K562 (cell line): ENCODE measurements at regions not wholly inside any gene's neighbourhood (a gene's known extent, or its start where the extent isn't known, plus 50 kb on each side); places are given as distances from the start of the nearest gene placed in this dataset.

Experiments used
- ATAC-seq: fragments of 200-7000 bp; cut with Tn5 transposase; 3 replicates; pipeline ENCODE4 v1.9.1; 2020; ENCODE audit warnings: moderate library complexity
- BruUV-seq: library from RNA; stranded (reverse); fragments of 400-500 nt; replicated peaks from 2 replicates; lab custom pipeline; 2021; lab: Mats Ljungman, UMichigan
- CTCF ChIA-PET: fragments of 300-600 bp; formaldehyde crosslinking; extraction: SDS; loops from one replicate; lab custom pipeline; 2021; ENCODE audit warnings: low intra/inter-chr PET ratio; lab: Yijun Ruan, JAX
- POLR2A ChIA-PET: fragments of 300-600, 350-650 bp; sonication (Branson Sonifier 250); formaldehyde crosslinking; extraction: SDS; loops from one replicate; lab custom pipeline; 2021; ENCODE audit warnings: antibody characterized with exemption, inconsistent platforms; lab: Yijun Ruan, JAX
- DNase-seq, 4 experiments: peaks; one replicate each; pipeline versions ENCODE4 v3.0.0 to v3.0.0-alpha.2; 2011 to 2018; ENCODE audit warnings: low spot score in 3 of 4, mixed read lengths in 3 of 4; ENCODE audit errors: extremely low read depth in 1 of 4
- FAIRE-seq: peaks from 2 replicates; lab custom pipeline; 2011; peaks lifted over from hg19 to GRCh38; lab: Jason Lieb, UNC
- H2AFZ ChIP-seq: 2 replicates; pipeline ENCODE4 v1.6.0; 2011; ENCODE audit warnings: low read depth, low read length, control low read depth, inconsistent platforms
- H3K27ac ChIP-seq: fragments of 200-600 bp; 3 replicates; pipeline ENCODE4 v1.8.0; 2011; ENCODE audit warnings: low read depth, mild to moderate bottlenecking, control low read depth, inconsistent platforms, low read length, moderate library complexity, mixed read lengths; ENCODE audit errors: extremely low read depth
- H3K27me3 ChIP-seq, 2 experiments: fragments of 300-600 bp in 1 of 2; 2 replicates in 1 of 2; 3 replicates in 1 of 2; pipeline versions ENCODE4 v1.6.0 to v1.8.0; 2011; ENCODE audit warnings: inconsistent platforms in 2 of 2, low read length in 2 of 2, mild to moderate bottlenecking in 1 of 2, mixed read lengths in 1 of 2, moderate library complexity in 1 of 2; ENCODE audit not compliant: control insufficient read depth in 2 of 2, insufficient read depth in 2 of 2
- H3K36me3 ChIP-seq: fragments of 300-600 bp; 3 replicates; pipeline ENCODE4 v1.8.0; 2011; ENCODE audit warnings: mild to moderate bottlenecking, low read length, inconsistent platforms; ENCODE audit not compliant: control insufficient read depth, insufficient read depth
- H3K4me1 ChIP-seq, 2 experiments: fragments of 200-600 bp in 1 of 2; replicated peaks in 1 of 2; 2 replicates in 1 of 2; 3 replicates in 1 of 2; pipeline versions ENCODE4 v1.5.1 to v1.8.0; 2011; ENCODE audit warnings: inconsistent platforms in 2 of 2, low read length in 2 of 2, mild to moderate bottlenecking in 1 of 2, mixed read lengths in 1 of 2, moderate library complexity in 1 of 2; ENCODE audit not compliant: control insufficient read depth in 2 of 2, insufficient read depth in 2 of 2
- H3K4me2 ChIP-seq: 2 replicates; pipeline ENCODE4 v1.6.1; 2011; ENCODE audit warnings: low read length, control low read depth, inconsistent platforms, mixed read lengths; ENCODE audit not compliant: insufficient read depth
- H3K4me3 ChIP-seq: fragments of 200-600 bp; sonication (generic), shearing (Covaris generic); 2 replicates; pipeline ENCODE4 v1.5.1; 2016; ENCODE audit warnings: control low read depth, inconsistent platforms
- H3K79me2 ChIP-seq: fragments of 200-600 bp; 3 replicates; pipeline ENCODE4 v1.8.0; 2011; ENCODE audit warnings: low read length, inconsistent platforms; ENCODE audit not compliant: control insufficient read depth, insufficient read depth
- H3K9ac ChIP-seq, 2 experiments: 2 replicates each; pipeline versions ENCODE4 v1.6.0 to v1.6.1; 2011; ENCODE audit warnings: low read depth in 2 of 2, low read length in 2 of 2, control low read depth in 1 of 2, inconsistent platforms in 1 of 2, mild to moderate bottlenecking in 1 of 2, mixed read lengths in 1 of 2; ENCODE audit not compliant: insufficient read depth in 1 of 2
- H3K9me1 ChIP-seq: one replicate; pipeline ENCODE4 v1.6.0; 2011; ENCODE audit warnings: inconsistent platforms, mild to moderate bottlenecking, low read length, moderate library complexity; ENCODE audit not compliant: control insufficient read depth, insufficient read depth
- H3K9me3 ChIP-seq: replicated peaks from 2 replicates; pipeline ENCODE4 v1.5.1; 2011; ENCODE audit warnings: low read depth, low read length, inconsistent platforms; ENCODE audit not compliant: control insufficient read depth, insufficient read depth
- H4K20me1 ChIP-seq: replicated peaks from 2 replicates; pipeline ENCODE4 v1.6.1; 2011; ENCODE audit warnings: low read length, inconsistent platforms, mixed read lengths; ENCODE audit not compliant: control insufficient read depth, insufficient read depth
- ATF1 ChIP-seq, 2 experiments: fragments of 450-650 bp in 1 of 2; IDR thresholded peaks; 2 replicates each; pipeline ENCODE4 v1.6.1; 2016; ENCODE audit warnings: missing compliant biosample characterization in 1 of 2, missing genetic modification characterization in 1 of 2
- ETS1 ChIP-seq: conservative IDR thresholded peaks from 2 replicates; pipeline ENCODE4 v1.6.1; 2011; ENCODE audit warnings: low read depth, mild to moderate bottlenecking, low read length; ENCODE audit not compliant: control insufficient read depth
- EWSR1 ChIP-seq: fragments of 450-650 bp; IDR thresholded peaks from 2 replicates; pipeline ENCODE4 v1.6.1; 2018; ENCODE audit warnings: borderline replicate concordance, mild to moderate bottlenecking, low read depth, moderate library complexity; ENCODE audit not compliant: partially characterized antibody
- HEY1 ChIP-seq: fragments of 250-450 bp; sonication (Bioruptor Pico); IDR thresholded peaks from 2 replicates; pipeline ENCODE4 v1.5.0; 2020; ENCODE audit warnings: mild to moderate bottlenecking, moderate library complexity, borderline replicate concordance
- ZEB2 ChIP-seq: fragments of 450-650 bp; IDR thresholded peaks from 2 replicates; pipeline ENCODE4 v1.6.1; 2016
- WGBS: fragments of 100-300 bp; shearing (Covaris generic); methylation state at CpG from one replicate; pipeline ENCODE4 v1.1.6; 2016; ENCODE audit warnings: low coverage, mixed read lengths; ENCODE audit not compliant: insufficient coverage; ENCODE audit errors: missing lambda C conversion rate; 5-methylcytosine and 5-hydroxymethylcytosine counted together
- in situ Hi-C: fragments of 300-500 bp; cut with MboI; formaldehyde crosslinking; loops from 4 replicates; pipeline ENCODE4 v1.15.0; 2018; ENCODE audit warnings: inconsistent platforms, mixed read lengths
- intact Hi-C: fragments of 100-400 bp; cut with micrococcal nuclease; formaldehyde crosslinking; loops from 2 replicates; pipeline ENCODE4 v1.14.2; 2022

- Histone ChIP-seq H3K4me3 (no peak overlapping the region), H3K27ac (no peak overlapping the region), H2AFZ (no peak overlapping the region), H3K9ac (no peak overlapping the region), H3K27me3 (no peaks in the 10 kb centered on the region)
- ChIA-PET CTCF (no interaction called here), POLR2A (no interaction called here)
- intact Hi-C loops (no loop called here), in situ Hi-C loops (no loop called here)
- ATAC-seq (no peak), FAIRE-seq (no peak), DNase-seq (no peak)
- BruUV-seq, result no TSS peak
- no peak for TF ChIP-seq ETS1
- no peak for TF ChIP-seq ATF1 (CRISPR knock-in tag; IDR thresholded peaks at IDR 0.05)
- no peak for TF ChIP-seq ATF1 (tag; IDR thresholded peaks at IDR 0.05)
- TF ChIP-seq, all 486 proteins: peak for 0
- H3K9me1 ChIP-seq, result no peaks in the 10 kb centered on the region
- H3K4me1 ChIP-seq, result no peaks in the 10 kb centered on the region
- no peaks in the 10 kb centered on the region for H3K36me3 ChIP-seq
- H3K4me2 ChIP-seq, result no peak overlapping the region
- no peaks in the 10 kb centered on the region for H3K79me2 ChIP-seq
- WGBS, result 0% methylated on average over 2 of the region's 2 CpGs
- H4K20me1 ChIP-seq, result no peaks in the 10 kb centered on the region
- no peaks in the 10 kb centered on the region for H3K9me3 ChIP-seq
Observed at GRCh38 chr5:84696651-84697050, 312.0 kb upstream of the EDIL3 start.

GRCh38 chr5:84695330-84695729 is 310.6 kb upstream of the EDIL3 start:
- intact Hi-C loops, result no loop called here
- ChIA-PET CTCF (no interaction called here), POLR2A (interaction anchor here (0.7 kb wide), 1 partner anchor 162 kb away, joined by 6 read pairs; no protein-coding TSS in a partner anchor)
- Histone ChIP-seq H2AFZ (no peak overlapping the region), H3K4me2 (no peak overlapping the region), H3K4me3 (no peak overlapping the region), H3K27ac (no peak overlapping the region), H3K27me3 (no peaks in the 10 kb centered on the region), H3K9me1 (no peaks in the 10 kb centered on the region), H3K4me1 (no peaks in the 10 kb centered on the region), H3K9me3 (no peaks in the 10 kb centered on the region), H3K79me2 (no peaks in the 10 kb centered on the region), H3K9ac (no peak overlapping the region), H4K20me1 (no peaks in the 10 kb centered on the region), H3K36me3 (no peaks in the 10 kb centered on the region)
- DNase-seq (no peak), FAIRE-seq (no peak), ATAC-seq (no peak)
- no peak for TF ChIP-seq ZEB2
- no peak for TF ChIP-seq HEY1
- no peak for TF ChIP-seq EWSR1
- in situ Hi-C loops, result no loop called here
- BruUV-seq, result no TSS peak
- WGBS, result 3% methylated on average over 3 of the region's 3 CpGs
